ENCODE measurements at regions not wholly inside any gene's neighbourhood (a gene's known extent, or its start where the extent isn't known, plus 50 kb on each side); places are given as distances from the start of the nearest gene placed in this dataset.

- no peak for DNase-seq (ENCODE audit: extremely low spot score)
- Histone ChIP-seq H3K9me3 (no peaks in the 10 kb centered on the region), H3K4me3 (no peak overlapping the region), H3K36me3 (no peaks in the 10 kb centered on the region), H3K4me1 (peaks cover 0 to 8% (median 0%) of the 10 kb centered on the region in 4 donors), H3K27me3 (no peaks in the 10 kb centered on the region), H3K27ac (replicated peaks in 1 of 4) (no peak overlapping the region)
- TF ChIP-seq POLR2A (IDR thresholded peaks at IDR 0.05; ENCODE audit: low read depth) (no peak), EP300 (IDR thresholded peaks at IDR 0.05) (no peak), CTCF (IDR thresholded peaks at IDR 0.05) (no peak), POLR2AphosphoS5 (IDR thresholded peaks at IDR 0.05) (no peak)
- 75% methylated on average over 4 of the region's 4 CpGs for WGBS
- intact Hi-C loops (cut with DNase I): no loop called here
These were observed 274.5 kb upstream of the NOCT start for GRCh38 chr4:138740816-138741745.

GRCh38 chr4:138736362-138736761 lies 279.2 kb upstream of the NOCT start:
- Histone ChIP-seq H3K4me1 (peaks cover 0 to 21% (median 6%) of the 10 kb centered on the region in 4 donors), H3K27me3 (no peaks in the 10 kb centered on the region), H3K36me3 (no peaks in the 10 kb centered on the region), H3K9me3 (no peaks in the 10 kb centered on the region), H3K4me3 (no peak overlapping the region), H3K27ac (replicated peaks in 1 of 4) (no peak overlapping the region)
- no peak for TF ChIP-seq CTCF (IDR thresholded peaks at IDR 0.05)
- TF ChIP-seq POLR2A (IDR thresholded peaks at IDR 0.05; ENCODE audit: low read depth): no peak
- TF ChIP-seq POLR2AphosphoS5 (IDR thresholded peaks at IDR 0.05): no peak
- TF ChIP-seq EP300 (IDR thresholded peaks at IDR 0.05): no peak
- no peak for DNase-seq (ENCODE audit: extremely low spot score)
- intact Hi-C loops (cut with DNase I): no loop called here

- Histone ChIP-seq H3K27me3 (no peaks in the 10 kb centered on the region), H3K9me3 (no peaks in the 10 kb centered on the region), H3K27ac (replicated peaks in 1 of 4) (no peak overlapping the region), H3K36me3 (no peaks in the 10 kb centered on the region), H3K4me1 (peaks cover 0 to 21% (median 6%) of the 10 kb centered on the region in 4 donors), H3K4me3 (no peak overlapping the region)
- intact Hi-C loops (cut with DNase I): no loop called here
- WGBS: 39% methylated on average over 1 of the region's 1 CpG
- no peak for DNase-seq (ENCODE audit: extremely low spot score)
- TF ChIP-seq POLR2A (IDR thresholded peaks at IDR 0.05; ENCODE audit: low read depth): no peak
- TF ChIP-seq CTCF (IDR thresholded peaks at IDR 0.05): no peak
- TF ChIP-seq POLR2AphosphoS5 (IDR thresholded peaks at IDR 0.05): no peak
- TF ChIP-seq EP300 (IDR thresholded peaks at IDR 0.05): no peak
These were observed 280.8 kb upstream of the NOCT start for GRCh38 chr4:138734746-138735145.

GRCh38 chr4:138728566-138728965 lies 287.0 kb upstream of the NOCT start:
- Histone ChIP-seq H3K36me3 (no peaks in the 10 kb centered on the region), H3K4me1 (no peaks in the 10 kb centered on the region), H3K4me3 (no peak overlapping the region), H3K9me3 (no peaks in the 10 kb centered on the region), H3K27ac (replicated peaks in 1 of 4) (no peak overlapping the region), H3K27me3 (no peaks in the 10 kb centered on the region)
- intact Hi-C loops (cut with DNase I): no loop called here
- DNase-seq (ENCODE audit: extremely low spot score): no peak
- TF ChIP-seq CTCF (IDR thresholded peaks at IDR 0.05) (no peak), POLR2A (IDR thresholded peaks at IDR 0.05; ENCODE audit: low read depth) (no peak), POLR2AphosphoS5 (IDR thresholded peaks at IDR 0.05) (no peak), EP300 (IDR thresholded peaks at IDR 0.05) (no peak)
- 98% methylated on average over 3 of the region's 3 CpGs for WGBS

All from esophagus muscularis mucosa (tissue), 4 donors.